ENCODE measurements at regions not wholly inside any gene's neighbourhood (a gene's known extent, or its start where the extent isn't known, plus 50 kb on each side); places are given as distances from the start of the nearest gene placed in this dataset.

- no peak for DNase-seq (ENCODE audit: extremely low spot score in 2 of 2)
- H3K4me3 ChIP-seq: no peak overlapping the region
- H3K4me1 ChIP-seq: no peaks in the 10 kb centered on the region
Observed at GRCh38 chr3:170638988-170639387, 53.1 kb upstream of the SLC7A14 start.

GRCh38 chr3:170637306-170637705, 51.4 kb upstream of the SLC7A14 start:
- DNase-seq (ENCODE audit: extremely low spot score in 2 of 2): no peak
- Histone ChIP-seq H3K27me3 (no peaks in the 10 kb centered on the region), H3K9me3 (no peaks in the 10 kb centered on the region), H3K36me3 (no peaks in the 10 kb centered on the region), H3K27ac (no peak overlapping the region), H3K4me3 (no peak overlapping the region), H3K4me1 (no peaks in the 10 kb centered on the region)
- intact Hi-C loops (cut with DNase I): no loop called here
- no peak for TF ChIP-seq POLR2AphosphoS5 (IDR thresholded peaks at IDR 0.05; ENCODE audit: insufficient read depth in 1 of 2, low read depth in 1 of 2)
- TF ChIP-seq CTCF (IDR thresholded peaks at IDR 0.05): no peak
- no peak for TF ChIP-seq POLR2A (IDR thresholded peaks at IDR 0.05)

More at GRCh38 chr3:170638988-170639387, 53.1 kb upstream of the SLC7A14 start:
- H3K36me3 ChIP-seq: no peaks in the 10 kb centered on the region
- no peaks in the 10 kb centered on the region for H3K9me3 ChIP-seq
- H3K27ac ChIP-seq: no peak overlapping the region
- intact Hi-C loops (cut with DNase I): no loop called here
- H3K27me3 ChIP-seq: no peaks in the 10 kb centered on the region
- no peak for TF ChIP-seq POLR2AphosphoS5 (IDR thresholded peaks at IDR 0.05; ENCODE audit: insufficient read depth in 1 of 2, low read depth in 1 of 2)
- TF ChIP-seq CTCF (IDR thresholded peaks at IDR 0.05): no peak

DNA sequence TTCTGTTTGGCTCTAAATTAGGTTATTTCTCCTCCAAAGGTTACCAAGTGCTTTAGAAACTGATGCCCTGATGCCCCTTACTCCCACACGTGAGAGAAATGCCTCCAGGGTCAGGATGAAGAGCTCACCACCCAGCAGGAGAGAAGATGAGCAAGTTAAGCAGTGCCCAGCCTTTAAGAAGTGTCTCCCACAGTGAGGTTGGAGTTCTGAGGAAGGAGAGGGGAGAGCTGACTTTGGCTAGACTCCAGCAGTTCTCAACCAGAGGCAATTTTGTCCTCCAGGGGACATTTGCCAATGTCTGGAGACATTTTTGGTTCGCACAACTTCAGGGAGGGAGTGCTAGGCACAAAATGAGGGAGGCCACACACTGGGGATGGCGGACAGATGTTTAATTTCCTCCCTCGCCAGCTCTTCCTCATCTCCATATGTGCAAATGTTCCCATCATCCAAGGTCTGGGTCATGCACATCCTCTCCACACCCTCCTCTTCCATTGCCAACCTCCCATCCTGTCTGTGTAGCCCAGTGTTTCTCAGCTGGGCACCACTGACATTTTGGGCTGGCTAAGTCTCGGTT, 50.6 kb upstream of the SLC7A14 start:
- no peak for TF ChIP-seq POLR2AphosphoS5 (IDR thresholded peaks at IDR 0.05; ENCODE audit: insufficient read depth in 1 of 2, low read depth in 1 of 2)
- TF ChIP-seq CTCF (IDR thresholded peaks at IDR 0.05): no peak
- Histone ChIP-seq H3K36me3 (no peaks in the 10 kb centered on the region), H3K27ac (no peak overlapping the region), H3K4me3 (no peak overlapping the region), H3K27me3 (no peaks in the 10 kb centered on the region), H3K4me1 (no peaks in the 10 kb centered on the region), H3K9me3 (no peaks in the 10 kb centered on the region)
- intact Hi-C loops (cut with DNase I): no loop called here
- no peak for DNase-seq (ENCODE audit: extremely low spot score in 2 of 2)

Data from vagina (tissue), 2 donors.